8988T (cell line): ENCODE measurements at regions not wholly inside any gene's neighbourhood (a gene's known extent, or its start where the extent isn't known, plus 50 kb on each side); places are given as distances from the start of the nearest gene placed in this dataset.
"Not testable (repeated sequence)": the region's sequence is repeated elsewhere in the genome, so short reads cannot be mapped to it uniquely, and the experiment has no call there.

Experiments used
- DNase-seq: peaks from one replicate; pipeline ENCODE4 v3.0.0; 2011

GRCh38 chr10:84650628-84651027 is 322.2 kb downstream of the CCSER2 start:
- not testable (repeated sequence) for DNase-seq

- no peak for DNase-seq
Measured at GRCh38 chr10:84654671-84655070, 326.3 kb downstream of the CCSER2 start.

- DNase-seq, result no peak
Measured at GRCh38 chr10:84659027-84659426, 330.6 kb downstream of the CCSER2 start.

- DNase-seq, result no peak
Measured at GRCh38 chr10:84659497-84660439, 331.4 kb downstream of the CCSER2 start.

- DNase-seq, result no peak
Measured at GRCh38 chr10:84660450-84661159, 332.2 kb downstream of the CCSER2 start.

- DNase-seq, result no peak
Measured at GRCh38 chr10:84665211-84665610, 336.8 kb downstream of the CCSER2 start.

GRCh38 chr10:84665883-84666463 is 337.6 kb downstream of the CCSER2 start:
- peak; percentile 47 for DNase-seq

GRCh38 chr10:84668186-84668763 is 339.9 kb downstream of the CCSER2 start:
- DNase-seq, result no peak

- DNase-seq, result no peak
Measured at GRCh38 chr10:84675060-84675459, 346.7 kb downstream of the CCSER2 start.

GRCh38 chr10:84676536-84676935 is 348.1 kb downstream of the CCSER2 start:
- DNase-seq, result no peak

GRCh38 chr10:84681781-84682180 is 353.4 kb downstream of the CCSER2 start:
- DNase-seq, result no peak

GRCh38 chr10:84683550-84683949 is 355.2 kb downstream of the CCSER2 start:
- no peak for DNase-seq

GRCh38 chr10:84683980-84684740 is 355.8 kb downstream of the CCSER2 start:
- DNase-seq, result no peak

GRCh38 chr10:84685047-84685660 is 356.8 kb downstream of the CCSER2 start:
- no peak for DNase-seq

- no peak for DNase-seq
Measured at GRCh38 chr10:84693006-84693405, 364.6 kb downstream of the CCSER2 start.

GRCh38 chr10:84695902-84696301 is 367.5 kb downstream of the CCSER2 start:
- DNase-seq, result no peak

- DNase-seq, result no peak
Measured at GRCh38 chr10:84696610-84697009, 368.2 kb downstream of the CCSER2 start.

GRCh38 chr10:84698989-84699388 is 370.6 kb downstream of the CCSER2 start:
- DNase-seq, result no peak

GRCh38 chr10:84700668-84701369 is 372.4 kb downstream of the CCSER2 start:
- no peak for DNase-seq

GRCh38 chr10:84701370-84701720 is 373.0 kb downstream of the CCSER2 start:
- no peak for DNase-seq

- no peak for DNase-seq
Measured at GRCh38 chr10:84704101-84704500, 375.7 kb downstream of the CCSER2 start.
